Brain pericyte (primary cell): ENCODE measurements at regions not wholly inside any gene's neighbourhood (a gene's known extent, or its start where the extent isn't known, plus 50 kb on each side); places are given as distances from the start of the nearest gene placed in this dataset.

Source experiments
- DNase-seq: peaks from one replicate; pipeline ENCODE4 v3.0.0-alpha.2; 2012; ENCODE audit warnings: low read depth, low spot score

- no peak for DNase-seq
Observed at GRCh38 chrX:57848857-57849256, 61.4 kb downstream of the ZXDA start.

DNA sequence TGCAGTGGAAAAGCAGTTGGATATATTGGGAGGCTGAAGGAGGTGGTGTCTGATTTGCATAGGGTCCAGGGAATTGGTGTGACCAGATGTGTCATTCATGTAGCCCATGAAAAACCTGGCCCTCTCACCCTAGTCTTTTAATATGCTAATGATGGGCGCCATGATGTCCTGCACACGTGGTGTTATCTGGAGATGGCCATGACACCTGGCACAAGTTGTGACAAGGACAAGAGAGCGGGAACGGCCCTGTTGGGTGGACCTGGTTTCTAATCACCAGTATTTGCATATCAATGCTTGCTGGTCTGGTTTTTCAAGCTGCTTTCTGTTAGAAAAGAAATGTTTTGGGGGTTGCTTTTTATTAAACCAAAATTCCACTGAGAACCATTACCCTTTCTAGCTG is 87.4 kb downstream of the ZXDA start:
- DNase-seq = no peak

- DNase-seq = no peak
Observed at GRCh38 chrX:57822398-57822797, 87.9 kb downstream of the ZXDA start.

DNA sequence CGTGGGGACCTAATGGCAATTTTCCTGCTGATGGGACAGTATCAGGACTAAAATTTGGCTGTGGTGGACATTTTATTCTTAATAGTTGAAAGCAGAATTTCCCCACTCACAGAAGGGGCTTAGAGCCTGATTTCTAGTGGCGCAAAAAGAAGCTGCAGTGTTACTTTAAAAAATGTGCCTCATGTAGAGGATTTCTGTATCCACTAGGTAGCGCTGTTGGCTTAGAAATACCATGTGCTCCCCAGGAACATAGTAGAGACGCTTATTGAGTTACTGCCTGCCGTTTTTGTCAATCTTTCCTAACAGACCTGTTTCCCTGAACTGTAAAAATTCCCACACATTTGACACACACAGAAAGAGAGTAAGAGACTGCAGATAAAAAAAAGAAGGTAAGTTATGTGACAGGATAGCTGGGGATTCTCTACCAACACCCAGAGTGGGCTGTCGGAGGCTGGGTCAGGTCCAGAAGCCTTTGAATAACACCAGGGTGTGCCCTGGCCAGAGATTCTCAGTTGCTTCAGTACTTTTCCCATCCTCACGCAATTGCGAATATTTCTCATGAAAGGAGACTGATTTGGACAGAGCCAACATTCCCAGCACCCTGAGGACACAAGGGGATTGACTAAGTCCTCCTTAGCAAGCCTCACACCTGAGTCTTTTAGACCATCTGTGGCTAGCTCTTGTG is 88.4 kb downstream of the ZXDA start:
- peak; percentile 0 for DNase-seq

GRCh38 chrX:57817302-57817701 is 93.0 kb downstream of the ZXDA start:
- DNase-seq = no peak

DNA sequence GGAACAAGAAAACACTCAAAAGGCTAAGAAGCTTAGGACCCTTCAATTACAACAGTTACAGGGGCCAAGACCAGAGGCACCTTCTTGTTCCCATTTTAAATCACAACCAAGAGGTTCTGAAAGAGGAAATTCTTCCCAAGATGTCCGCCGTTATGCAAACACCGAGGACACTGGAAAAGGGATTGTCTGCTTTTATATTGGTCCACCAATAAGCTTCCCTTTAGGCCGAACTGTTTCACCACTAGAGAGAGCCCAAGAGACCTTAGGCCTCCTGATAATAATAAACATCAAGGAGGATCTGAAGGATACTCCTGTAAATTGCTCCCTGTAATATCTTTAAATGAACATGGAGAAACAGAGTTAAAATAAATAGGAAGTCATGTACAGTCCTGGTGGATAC is 92.6 kb upstream of the NLRP2B start:
- no peak for DNase-seq

GRCh38 chrX:57771689-57772088 is 91.6 kb upstream of the NLRP2B start:
- DNase-seq = no peak

- DNase-seq = no peak
Observed at GRCh38 chrX:57752866-57753265, 72.8 kb upstream of the NLRP2B start.

- no peak for DNase-seq
Observed at GRCh38 chrX:57741107-57741506, 61.0 kb upstream of the NLRP2B start.

- no peak for DNase-seq
Observed at GRCh38 chrX:57737881-57738280, 57.8 kb upstream of the NLRP2B start.
